Fibroblast of pulmonary artery (primary cell): ENCODE measurements at regions not wholly inside any gene's neighbourhood (a gene's known extent, or its start where the extent isn't known, plus 50 kb on each side); places are given as distances from the start of the nearest gene placed in this dataset.

ENCODE experiments used
- DNase-seq: peaks from one replicate; pipeline ENCODE4 v3.0.0-alpha.2; 2010; ENCODE audit warnings: low read depth
- H3K4me3 ChIP-seq: replicated peaks from 2 replicates; pipeline ENCODE4 v1.5.1; 2011; ENCODE audit warnings: low read depth, mild to moderate bottlenecking, control low read depth, low read length, moderate library complexity
- TF ChIP-seq, protein P1 (sequence below): IDR thresholded peaks from 2 replicates; pipeline ENCODE4 v1.5.1; 2011; ENCODE audit warnings: mild to moderate bottlenecking, control low read depth, low read length, inconsistent platforms; ENCODE audit errors: missing control alignments

DNA sequence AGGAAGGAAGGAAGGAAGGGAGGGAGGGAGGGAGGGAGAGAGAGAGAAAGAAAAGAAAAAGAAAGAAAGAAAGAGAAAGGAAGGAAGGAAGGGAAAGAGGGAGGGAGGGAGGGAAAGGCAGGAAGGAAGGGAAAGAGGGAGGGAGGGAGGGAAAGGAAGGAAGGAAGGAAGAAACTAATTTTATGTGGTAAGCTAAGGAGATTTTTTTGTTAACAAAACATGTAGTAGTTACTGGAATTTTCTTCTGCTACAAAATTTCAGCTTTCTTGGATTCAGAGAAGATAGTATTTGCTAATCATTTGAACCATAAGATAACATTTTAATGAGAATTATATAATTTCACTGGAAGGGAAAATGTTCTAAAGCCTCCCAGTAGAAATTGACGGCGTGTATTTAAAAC, 437.8 kb upstream of the DCN start:
- TF ChIP-seq, protein P1, sequence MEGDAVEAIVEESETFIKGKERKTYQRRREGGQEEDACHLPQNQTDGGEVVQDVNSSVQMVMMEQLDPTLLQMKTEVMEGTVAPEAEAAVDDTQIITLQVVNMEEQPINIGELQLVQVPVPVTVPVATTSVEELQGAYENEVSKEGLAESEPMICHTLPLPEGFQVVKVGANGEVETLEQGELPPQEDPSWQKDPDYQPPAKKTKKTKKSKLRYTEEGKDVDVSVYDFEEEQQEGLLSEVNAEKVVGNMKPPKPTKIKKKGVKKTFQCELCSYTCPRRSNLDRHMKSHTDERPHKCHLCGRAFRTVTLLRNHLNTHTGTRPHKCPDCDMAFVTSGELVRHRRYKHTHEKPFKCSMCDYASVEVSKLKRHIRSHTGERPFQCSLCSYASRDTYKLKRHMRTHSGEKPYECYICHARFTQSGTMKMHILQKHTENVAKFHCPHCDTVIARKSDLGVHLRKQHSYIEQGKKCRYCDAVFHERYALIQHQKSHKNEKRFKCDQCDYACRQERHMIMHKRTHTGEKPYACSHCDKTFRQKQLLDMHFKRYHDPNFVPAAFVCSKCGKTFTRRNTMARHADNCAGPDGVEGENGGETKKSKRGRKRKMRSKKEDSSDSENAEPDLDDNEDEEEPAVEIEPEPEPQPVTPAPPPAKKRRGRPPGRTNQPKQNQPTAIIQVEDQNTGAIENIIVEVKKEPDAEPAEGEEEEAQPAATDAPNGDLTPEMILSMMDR = no peak
- H3K4me3 ChIP-seq = no peak overlapping the region
- no peak for DNase-seq

DNA sequence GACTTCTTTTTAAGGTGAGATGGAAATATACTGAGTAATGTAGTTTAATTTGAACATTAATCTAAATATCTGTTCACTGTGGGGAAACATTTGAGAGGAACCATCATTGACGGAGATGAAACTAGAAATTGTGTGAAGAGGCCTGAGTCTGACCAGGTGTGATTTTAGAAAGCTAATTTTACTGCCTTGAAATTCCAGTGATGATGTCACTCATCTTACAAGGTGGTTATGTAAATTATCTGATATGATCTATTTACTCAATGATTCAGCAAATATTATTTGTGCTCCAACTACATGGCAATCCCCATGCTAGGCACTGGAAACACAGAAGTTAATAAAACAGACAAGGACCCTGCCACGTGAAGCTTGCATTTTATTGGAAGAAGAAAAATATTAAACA, 435.7 kb upstream of the DCN start:
- no peak for DNase-seq
- TF ChIP-seq, protein P1 = no peak
- no peak overlapping the region for H3K4me3 ChIP-seq

DNA sequence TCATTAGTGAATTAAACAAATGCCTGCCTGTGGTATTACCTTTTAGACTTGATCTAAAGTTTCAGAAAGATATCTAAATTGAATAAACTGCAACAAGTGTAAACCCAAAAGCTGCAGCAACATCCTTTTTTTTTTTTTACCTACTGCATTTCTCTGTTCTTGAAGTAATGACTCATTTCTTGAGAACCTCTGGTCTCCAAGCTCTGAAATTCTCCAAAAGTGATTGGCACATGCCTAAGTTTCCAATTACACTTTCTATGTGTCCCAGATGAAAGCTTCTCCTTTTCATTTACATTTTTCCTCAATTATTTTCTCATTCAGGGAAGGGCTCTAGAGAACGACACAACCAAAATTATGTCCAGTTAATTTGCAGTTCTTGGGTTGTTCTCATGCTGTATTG, 435.2 kb upstream of the DCN start:
- no peak for DNase-seq
- no peak overlapping the region for H3K4me3 ChIP-seq
- TF ChIP-seq, protein P1 = no peak

DNA sequence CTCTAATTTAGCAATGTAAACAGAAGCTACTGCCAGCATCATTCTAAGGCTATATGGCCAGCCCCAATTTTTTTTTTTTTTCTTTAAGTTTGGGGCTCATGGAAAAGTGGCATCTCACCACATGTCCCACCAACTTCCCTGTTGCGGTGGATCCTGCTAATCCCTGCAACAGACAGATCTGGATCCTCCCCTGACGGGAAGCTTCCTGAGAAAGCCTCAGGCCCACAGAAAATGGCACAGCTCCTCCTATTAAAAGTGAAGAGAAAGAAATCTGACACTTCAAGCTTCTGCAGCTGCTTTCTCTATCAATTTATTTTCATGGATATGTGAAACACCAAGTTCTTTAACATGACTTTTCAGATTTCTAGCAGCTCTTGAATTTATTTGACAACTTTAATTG, 433.8 kb upstream of the DCN start:
- DNase-seq = no peak
- H3K4me3 ChIP-seq = no peak overlapping the region
- TF ChIP-seq, protein P1 = no peak

DNA sequence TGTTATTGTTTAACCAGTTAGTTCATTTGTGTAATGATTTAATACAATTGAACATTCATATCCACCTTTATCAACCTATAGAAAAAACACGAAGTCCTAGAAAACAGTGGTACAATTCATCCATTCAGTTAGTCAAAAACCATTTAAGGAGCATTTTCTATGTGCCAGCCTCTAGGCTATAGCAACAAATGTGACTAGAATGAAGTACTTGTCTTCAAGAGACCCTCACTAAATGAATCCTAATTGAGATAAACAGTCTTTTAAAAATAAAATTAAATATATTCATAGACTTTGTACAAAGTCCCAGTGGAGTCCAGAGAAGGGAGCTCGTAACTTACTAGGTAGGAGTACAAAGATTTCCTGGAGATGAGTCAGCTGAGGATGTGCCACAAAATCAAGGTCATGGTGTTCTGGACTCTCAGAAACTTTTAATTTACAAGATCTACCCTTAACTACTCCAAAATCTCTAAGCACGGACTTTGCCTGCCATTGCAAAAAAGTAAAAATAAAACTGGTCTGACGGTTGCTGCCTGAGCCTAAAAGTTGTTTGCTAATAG, 430.7 kb upstream of the DCN start:
- DNase-seq = no peak
- TF ChIP-seq, protein P1 = no peak
- H3K4me3 ChIP-seq = no peak overlapping the region

DNA sequence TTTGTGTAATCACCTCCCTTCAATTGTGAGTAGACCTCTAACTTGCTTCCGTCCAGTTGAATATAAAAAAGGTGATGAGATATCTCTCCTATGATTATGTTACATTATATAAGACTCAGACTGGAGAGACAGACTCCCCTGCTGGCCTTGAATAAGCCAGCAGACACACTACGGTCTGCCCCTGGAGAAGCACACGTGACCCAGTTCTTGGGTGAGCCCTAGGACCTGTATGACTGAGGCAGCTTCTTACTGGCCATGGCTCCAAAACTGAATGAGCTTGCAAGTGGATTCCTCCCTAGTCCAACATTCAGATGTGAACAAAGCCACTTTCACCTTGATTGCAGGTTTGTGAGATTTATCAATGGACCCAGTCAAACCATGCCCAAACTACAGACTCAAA, 427.9 kb upstream of the DCN start:
- no peak for DNase-seq
- H3K4me3 ChIP-seq = no peak overlapping the region
- TF ChIP-seq, protein P1 = no peak

DNA sequence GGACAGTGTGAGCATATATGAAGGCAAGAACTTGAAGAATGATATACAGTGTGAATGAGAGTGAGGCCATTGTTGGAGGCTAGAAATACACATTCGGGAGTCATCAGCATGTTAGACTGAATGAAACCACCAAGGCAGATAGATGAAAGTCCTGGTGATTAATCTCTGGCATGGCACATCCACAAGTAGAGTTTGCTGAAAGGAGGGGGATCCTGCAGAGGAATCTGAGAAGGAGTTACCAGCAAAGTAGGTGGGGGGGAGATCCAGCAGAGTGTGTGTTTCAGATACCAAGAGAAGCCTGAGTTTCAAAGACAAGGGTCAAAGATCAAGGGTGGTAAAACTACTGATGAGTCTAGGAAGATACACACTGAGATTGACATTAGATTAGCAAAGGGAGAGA, 426.7 kb upstream of the DCN start:
- H3K4me3 ChIP-seq = no peak overlapping the region
- TF ChIP-seq, protein P1 = no peak
- DNase-seq = no peak
